Uterus (tissue), 2 donors: ENCODE measurements at regions not wholly inside any gene's neighbourhood (a gene's known extent, or its start where the extent isn't known, plus 50 kb on each side); places are given as distances from the start of the nearest gene placed in this dataset.

Experiments used
- POLR2A ChIP-seq, 2 donors: fragments of 450-650 bp; IDR thresholded peaks; one replicate each; pipeline ENCODE4 v1.6.1; 2016; ENCODE audit warnings: antibody characterized with exemption in 2 of 2, mild to moderate bottlenecking in 1 of 2, moderate library complexity in 1 of 2
- TF ChIP-seq, protein P1 (sequence below), 4 experiments: fragments of 200-600 bp in 2 of 4; fragments of 450-650 bp in 2 of 4; sonication (generic) in 2 of 4; IDR thresholded peaks; one replicate each; pipeline ENCODE4 v1.5.1; 2016 to 2019; ENCODE audit warnings: antibody characterized with exemption in 4 of 4, mild to moderate bottlenecking in 2 of 4, moderate library complexity in 1 of 4

DNA sequence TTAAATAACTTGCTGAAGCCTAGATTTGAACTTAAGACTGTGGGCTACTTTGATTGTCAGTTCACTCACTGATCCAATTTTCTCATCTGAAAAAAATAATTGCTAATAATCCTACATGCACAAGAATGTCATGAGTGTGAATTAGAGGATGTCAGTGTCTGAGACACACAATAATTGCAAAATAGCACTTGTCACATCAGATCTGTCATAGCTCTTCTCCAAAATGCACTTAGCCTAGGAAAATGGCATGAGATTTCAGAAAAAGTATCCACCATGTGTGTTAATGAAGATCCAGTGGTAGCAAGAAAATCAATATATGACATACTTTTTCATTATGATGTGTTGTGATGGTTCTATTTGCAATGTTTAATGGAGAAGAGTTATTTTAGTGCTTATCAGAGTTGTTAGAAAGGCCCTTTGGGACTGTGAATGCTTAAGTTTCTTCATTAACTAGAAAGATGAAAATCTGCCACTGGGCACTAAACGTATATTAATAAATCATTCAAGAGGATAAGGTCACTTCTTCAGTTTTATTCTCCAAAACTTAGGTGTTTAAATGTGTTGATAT lies 786.2 kb downstream of the C6orf118 start:
- TF ChIP-seq, protein P1, sequence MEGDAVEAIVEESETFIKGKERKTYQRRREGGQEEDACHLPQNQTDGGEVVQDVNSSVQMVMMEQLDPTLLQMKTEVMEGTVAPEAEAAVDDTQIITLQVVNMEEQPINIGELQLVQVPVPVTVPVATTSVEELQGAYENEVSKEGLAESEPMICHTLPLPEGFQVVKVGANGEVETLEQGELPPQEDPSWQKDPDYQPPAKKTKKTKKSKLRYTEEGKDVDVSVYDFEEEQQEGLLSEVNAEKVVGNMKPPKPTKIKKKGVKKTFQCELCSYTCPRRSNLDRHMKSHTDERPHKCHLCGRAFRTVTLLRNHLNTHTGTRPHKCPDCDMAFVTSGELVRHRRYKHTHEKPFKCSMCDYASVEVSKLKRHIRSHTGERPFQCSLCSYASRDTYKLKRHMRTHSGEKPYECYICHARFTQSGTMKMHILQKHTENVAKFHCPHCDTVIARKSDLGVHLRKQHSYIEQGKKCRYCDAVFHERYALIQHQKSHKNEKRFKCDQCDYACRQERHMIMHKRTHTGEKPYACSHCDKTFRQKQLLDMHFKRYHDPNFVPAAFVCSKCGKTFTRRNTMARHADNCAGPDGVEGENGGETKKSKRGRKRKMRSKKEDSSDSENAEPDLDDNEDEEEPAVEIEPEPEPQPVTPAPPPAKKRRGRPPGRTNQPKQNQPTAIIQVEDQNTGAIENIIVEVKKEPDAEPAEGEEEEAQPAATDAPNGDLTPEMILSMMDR (IDR thresholded peaks at IDR 0.05): no peak
- TF ChIP-seq POLR2A (IDR thresholded peaks at IDR 0.05): no peak
